Upper lobe of left lung (tissue), 6 donors: ENCODE measurements at regions not wholly inside any gene's neighbourhood (a gene's known extent, or its start where the extent isn't known, plus 50 kb on each side); places are given as distances from the start of the nearest gene placed in this dataset.
"Not testable (repeated sequence)": the region's sequence is repeated elsewhere in the genome, so short reads cannot be mapped to it uniquely, and the experiment has no call there.

Source experiments
- ATAC-seq, 2 donors: fragments of 200-7000 bp; cut with Tn5 transposase; one replicate each; pipeline ENCODE4 v1.9.1; 2022; ENCODE audit warnings: mild to moderate bottlenecking in 2 of 2, moderate library complexity in 2 of 2; ENCODE audit not compliant: low FRiP score in 2 of 2
- DNase-seq, 2 donors: peaks; one replicate each; pipeline ENCODE4 v3.0.0-alpha.2; 2019 to 2020
- H3K27ac ChIP-seq, 4 donors: fragments of 200-600 bp; sonication (generic); one replicate each; pipeline ENCODE4 v1.5.1; 2016 to 2019
- H3K27me3 ChIP-seq, 4 donors: fragments of 200-600 bp; sonication (generic); one replicate each; pipeline ENCODE4 v1.5.1; 2017 to 2019
- H3K36me3 ChIP-seq, 4 donors: fragments of 200-600 bp; sonication (generic); one replicate each; pipeline ENCODE4 v1.5.1; 2016 to 2019
- H3K4me1 ChIP-seq, 4 donors: fragments of 200-600 bp; sonication (generic); one replicate each; pipeline ENCODE4 v1.5.1; 2018 to 2019
- H3K4me3 ChIP-seq, 4 donors: fragments of 200-600 bp; sonication (generic); one replicate each; pipeline ENCODE4 v1.5.1; 2017 to 2019; ENCODE audit warnings: mild to moderate bottlenecking in 2 of 4, moderate library complexity in 1 of 4
- H3K9me3 ChIP-seq, 4 donors: fragments of 200-600 bp; sonication (generic); one replicate each; pipeline ENCODE4 v1.5.1; 2018 to 2019
- EP300 ChIP-seq, 4 donors: sonication (generic); formaldehyde crosslinking; IDR thresholded peaks; one replicate each; pipeline ENCODE4 v1.5.1; 2017; ENCODE audit warnings: antibody characterized with exemption in 4 of 4, control low read depth in 2 of 4
- POLR2A ChIP-seq, 4 donors: fragments of 450-650 bp; IDR thresholded peaks; one replicate each; pipeline ENCODE4 v1.5.1; 2016 to 2017; ENCODE audit warnings: antibody characterized with exemption in 4 of 4, mild to moderate bottlenecking in 2 of 4
- POLR2AphosphoS5 ChIP-seq, 2 donors: sonication (generic); formaldehyde crosslinking; IDR thresholded peaks; one replicate each; pipeline ENCODE4 v1.5.1; 2017; ENCODE audit warnings: antibody characterized with exemption in 2 of 2
- WGBS, 2 donors: methylation state at CpG; one replicate each; pipeline ENCODE4 v1.1.5; 2017 to 2018; 5-methylcytosine and 5-hydroxymethylcytosine counted together
- TF ChIP-seq, protein P1 (sequence below), 6 experiments: fragments of 450-650 bp in 4 of 6; fragments of 200-600 bp in 2 of 6; sonication (generic) in 2 of 6; IDR thresholded peaks; one replicate each; pipeline ENCODE4 v1.5.1; 2016 to 2019; ENCODE audit warnings: antibody characterized with exemption in 6 of 6
- donor health status: DM: no; HTN: no; CAD: no; lungs with moderate emphysema.
- donor health status: DM: no; HTN: yes; CAD: no; lungs with severe emphysema.

DNA sequence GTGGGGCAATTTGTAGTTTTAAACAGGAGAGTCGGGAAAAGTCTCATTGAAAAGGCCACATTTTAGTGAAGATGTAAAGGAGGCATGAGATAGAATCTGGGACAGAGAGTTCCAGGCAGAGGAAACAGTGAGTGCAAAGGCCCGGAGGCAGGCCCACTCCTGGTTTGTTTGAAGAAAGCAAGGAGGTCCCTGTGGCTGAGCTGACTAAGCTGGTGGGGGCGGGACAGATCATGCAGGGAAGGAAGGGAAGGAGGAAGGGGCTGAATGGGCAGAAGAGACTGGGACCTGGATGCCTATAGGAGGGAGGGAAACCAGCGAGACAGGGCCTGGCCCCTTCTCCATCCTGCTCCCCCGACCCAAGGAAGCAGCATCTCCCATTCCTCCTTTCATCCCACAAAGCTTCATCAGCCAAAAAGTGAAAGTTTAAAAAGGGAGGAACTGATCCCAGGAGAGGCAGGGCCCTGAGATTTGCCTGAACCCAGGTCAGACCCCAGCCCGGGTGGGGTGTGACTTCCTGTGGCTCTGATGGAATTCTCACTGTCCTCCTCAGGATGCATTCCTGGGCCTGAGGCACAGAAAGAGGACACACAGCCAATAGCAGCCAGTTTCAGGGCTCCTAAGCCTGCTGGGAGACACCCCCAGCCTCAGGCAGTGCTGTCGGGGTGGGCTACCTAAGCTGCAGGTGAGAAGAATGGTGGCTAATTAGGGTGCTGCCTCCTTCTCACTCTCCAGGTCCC is 54.2 kb upstream of the SIRPA start:
- WGBS, 2 donors = 66% methylated on average over 7 of the region's 7 CpGs
- Histone ChIP-seq H3K36me3 (no peaks in the 10 kb centered on the region), H3K4me3 (no peak overlapping the region), H3K9me3 (no peaks in the 10 kb centered on the region), H3K27me3 (peaks cover 0 to 3% (median 0%) of the 10 kb centered on the region in 4 donors), H3K27ac (peak overlapping the region; percentile 43 to 76 (median 65)), H3K4me1 (peaks cover 5 to 9% (median 7%) of the 10 kb centered on the region in 4 donors)
- TF ChIP-seq, protein P1, sequence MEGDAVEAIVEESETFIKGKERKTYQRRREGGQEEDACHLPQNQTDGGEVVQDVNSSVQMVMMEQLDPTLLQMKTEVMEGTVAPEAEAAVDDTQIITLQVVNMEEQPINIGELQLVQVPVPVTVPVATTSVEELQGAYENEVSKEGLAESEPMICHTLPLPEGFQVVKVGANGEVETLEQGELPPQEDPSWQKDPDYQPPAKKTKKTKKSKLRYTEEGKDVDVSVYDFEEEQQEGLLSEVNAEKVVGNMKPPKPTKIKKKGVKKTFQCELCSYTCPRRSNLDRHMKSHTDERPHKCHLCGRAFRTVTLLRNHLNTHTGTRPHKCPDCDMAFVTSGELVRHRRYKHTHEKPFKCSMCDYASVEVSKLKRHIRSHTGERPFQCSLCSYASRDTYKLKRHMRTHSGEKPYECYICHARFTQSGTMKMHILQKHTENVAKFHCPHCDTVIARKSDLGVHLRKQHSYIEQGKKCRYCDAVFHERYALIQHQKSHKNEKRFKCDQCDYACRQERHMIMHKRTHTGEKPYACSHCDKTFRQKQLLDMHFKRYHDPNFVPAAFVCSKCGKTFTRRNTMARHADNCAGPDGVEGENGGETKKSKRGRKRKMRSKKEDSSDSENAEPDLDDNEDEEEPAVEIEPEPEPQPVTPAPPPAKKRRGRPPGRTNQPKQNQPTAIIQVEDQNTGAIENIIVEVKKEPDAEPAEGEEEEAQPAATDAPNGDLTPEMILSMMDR (IDR thresholded peaks at IDR 0.05) = no peak
- TF ChIP-seq EP300 (IDR thresholded peaks at IDR 0.05) (no peak), POLR2AphosphoS5 (IDR thresholded peaks at IDR 0.05) (no peak), POLR2A (IDR thresholded peaks at IDR 0.05) (no peak)
- ATAC-seq (no peak), DNase-seq (peak in 1 of 2 donors; percentile 27)

DNA sequence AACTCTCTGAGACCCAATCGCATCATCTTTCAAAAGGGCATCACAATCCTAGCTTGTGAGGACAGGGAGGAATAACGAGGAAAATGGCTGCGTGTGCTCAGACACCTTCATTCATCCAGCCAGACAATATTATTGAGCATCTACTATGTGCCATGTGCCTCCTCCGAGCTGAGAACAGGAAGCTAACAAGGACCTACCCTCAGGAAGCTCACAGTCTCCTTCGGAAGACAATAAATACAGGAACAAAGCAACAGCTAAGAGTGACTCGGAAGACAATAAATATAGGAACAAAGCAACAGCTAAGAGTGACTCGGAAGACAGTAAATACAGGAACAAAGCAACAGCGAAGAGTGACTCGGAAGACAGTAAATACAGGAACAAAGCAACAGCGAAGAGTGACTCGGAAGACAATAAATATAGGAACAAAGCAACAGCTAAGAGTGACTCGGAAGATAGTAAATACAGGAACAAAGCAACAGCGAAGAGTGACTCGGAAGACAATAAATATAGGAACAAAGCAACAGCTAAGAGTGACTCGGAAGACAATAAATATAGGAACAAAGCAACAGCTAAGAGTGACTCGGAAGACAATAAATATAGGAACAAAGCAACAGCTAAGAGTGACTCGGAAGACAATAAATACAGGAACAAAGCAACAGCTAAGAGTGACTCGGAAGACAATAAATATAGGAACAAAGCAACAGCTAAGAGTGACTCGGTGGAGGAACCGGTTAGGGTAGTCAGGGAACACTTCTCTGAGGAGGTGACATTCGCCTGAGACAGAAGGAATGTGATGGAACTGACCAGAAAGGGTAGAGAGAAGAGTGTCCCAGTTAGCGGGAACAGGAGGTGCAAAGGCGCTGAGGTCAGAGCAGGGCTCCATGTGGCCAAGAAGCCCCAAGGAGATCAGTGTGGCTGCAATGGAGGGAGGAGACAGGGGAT is 55.6 kb upstream of the SIRPA start:
- ATAC-seq, H3K36me3 ChIP-seq, H3K4me3 ChIP-seq, DNase-seq, H3K9me3 ChIP-seq, H3K27me3 ChIP-seq: not testable (repeated sequence)
- WGBS, 2 donors = 52 to 62% methylated on average over 19 to 23 of the region's 23 CpGs
- peak overlapping the region; percentile 71 to 80 (median 74) for H3K27ac ChIP-seq
- peaks cover 4 to 12% (median 5%) of the 10 kb centered on the region in 4 donors for H3K4me1 ChIP-seq

DNA sequence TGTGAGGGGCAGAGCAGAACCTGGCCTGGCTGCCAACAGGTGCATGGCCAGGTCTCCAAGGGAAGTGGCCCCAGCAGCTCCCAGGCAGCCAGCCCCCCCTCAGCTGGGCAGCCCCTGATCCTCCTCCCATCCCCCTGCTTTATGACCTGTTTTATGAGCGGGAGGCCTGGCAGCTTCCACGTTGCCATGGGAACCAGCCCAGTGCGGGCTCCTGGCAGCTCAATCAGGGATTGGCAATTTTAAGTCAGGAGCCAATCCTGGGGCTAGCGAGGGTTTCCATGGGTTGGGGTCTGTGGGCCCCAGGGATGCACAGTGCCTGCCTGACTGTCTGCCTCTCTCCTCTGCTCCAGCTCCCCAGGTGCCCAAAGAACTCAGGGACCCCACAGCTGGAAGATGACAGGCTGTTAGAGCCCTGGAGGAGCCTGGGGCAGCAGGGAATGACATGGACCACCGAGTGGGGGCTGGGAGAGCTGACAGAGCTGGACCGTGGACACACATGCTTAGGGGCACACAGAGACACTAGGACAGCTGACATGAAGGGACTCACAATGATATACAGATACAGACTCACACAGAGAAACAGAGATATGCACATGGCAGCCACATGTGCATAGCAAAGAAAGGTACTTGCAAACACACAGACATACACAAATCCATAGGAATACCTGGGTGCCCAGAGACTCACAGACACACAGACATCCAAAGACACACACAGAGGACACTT is 56.5 kb upstream of the SIRPA start:
- peaks cover 0 to 3% (median 0%) of the 10 kb centered on the region in 4 donors for H3K27me3 ChIP-seq
- DNase-seq (no peak), ATAC-seq (no peak)
- peaks cover 0 to 12% (median 5%) of the 10 kb centered on the region in 4 donors for H3K4me1 ChIP-seq
- H3K9me3 ChIP-seq = no peaks in the 10 kb centered on the region
- H3K27ac ChIP-seq = peak overlapping the region; percentile 12 to 80 (median 52)
- TF ChIP-seq EP300 (IDR thresholded peaks at IDR 0.05) (no peak), POLR2AphosphoS5 (IDR thresholded peaks at IDR 0.05) (no peak), POLR2A (IDR thresholded peaks at IDR 0.05) (no peak)
- TF ChIP-seq, protein P1 (IDR thresholded peaks at IDR 0.05) = no peak
- 60 to 63% methylated on average over 2 to 6 of the region's 6 CpGs for WGBS, 2 donors
- no peak overlapping the region for H3K4me3 ChIP-seq
- H3K36me3 ChIP-seq = no peaks in the 10 kb centered on the region

DNA sequence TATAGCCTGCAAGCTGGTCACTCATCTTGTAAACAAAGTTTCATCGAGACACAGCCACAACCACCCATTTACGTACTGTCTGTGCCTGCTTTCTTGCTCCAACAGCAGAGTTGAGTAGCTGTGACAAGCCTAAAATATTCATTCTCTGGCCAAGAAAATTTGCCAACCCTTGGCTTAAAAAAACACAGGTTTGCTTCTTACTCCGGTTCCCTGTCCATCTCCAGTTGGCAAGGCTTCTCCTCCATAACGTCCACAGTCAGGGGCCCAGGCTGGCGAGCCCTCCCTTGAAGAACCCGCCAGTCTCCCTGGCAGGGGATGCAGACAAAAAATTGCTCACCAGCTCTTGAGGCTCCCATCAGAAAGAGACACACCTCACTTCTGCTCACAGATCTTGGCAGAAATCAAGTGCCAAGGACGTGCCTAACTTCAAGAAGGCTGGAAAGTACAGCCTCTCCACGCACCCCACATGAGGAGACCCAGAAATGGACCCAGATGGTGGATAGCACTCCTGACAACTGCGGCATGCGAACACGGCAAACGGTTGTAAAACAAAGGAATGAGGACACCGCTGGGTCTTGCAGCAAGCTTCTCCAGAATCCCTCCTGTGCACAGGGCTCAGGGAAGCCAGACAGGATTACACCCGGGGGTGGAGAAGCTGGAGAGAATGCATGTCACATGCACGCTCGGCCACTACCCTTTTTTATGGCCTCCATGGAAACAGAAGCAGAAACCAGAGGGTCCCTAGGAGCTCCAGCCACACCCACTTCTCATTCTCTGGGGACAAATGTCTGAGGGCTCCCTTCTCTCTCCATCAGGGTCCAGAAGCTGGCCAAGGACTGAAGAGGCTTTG is 59.8 kb upstream of the SIRPA start:
- no peak for DNase-seq
- TF ChIP-seq EP300 (IDR thresholded peaks at IDR 0.05) (no peak), POLR2A (IDR thresholded peaks at IDR 0.05) (no peak), POLR2AphosphoS5 (IDR thresholded peaks at IDR 0.05) (no peak)
- TF ChIP-seq, protein P1 (IDR thresholded peaks at IDR 0.05) = no peak
- H3K4me3 ChIP-seq = no peak overlapping the region
- peaks cover 0 to 3% (median 0%) of the 10 kb centered on the region in 4 donors for H3K27me3 ChIP-seq
- WGBS, 2 donors = 61 to 70% methylated on average over 11 to 16 of the region's 16 CpGs
- no peak for ATAC-seq
- H3K36me3 ChIP-seq = no peaks in the 10 kb centered on the region
- no peak overlapping the region for H3K27ac ChIP-seq
- no peaks in the 10 kb centered on the region for H3K9me3 ChIP-seq
- H3K4me1 ChIP-seq = peaks cover 2 to 10% (median 5%) of the 10 kb centered on the region in 4 donors
